ENCODE measurements at regions not wholly inside any gene's neighbourhood (a gene's known extent, or its start where the extent isn't known, plus 50 kb on each side); places are given as distances from the start of the nearest gene placed in this dataset.

GRCh38 chr12:25872137-25872536 is 86.3 kb upstream of the RASSF8 start:
- no peak for TF ChIP-seq CTCF (IDR thresholded peaks at IDR 0.05)
- H3K4me1 ChIP-seq: no peaks in the 10 kb centered on the region
- no peaks in the 10 kb centered on the region for H3K27me3 ChIP-seq
- H3K27ac ChIP-seq: no peak overlapping the region
- H3K4me3 ChIP-seq: no peak overlapping the region
- H3K36me3 ChIP-seq: no peaks in the 10 kb centered on the region
- no peak for DNase-seq
- intact Hi-C loops (cut with DNase I; ENCODE audit: low total_unique reads): no loop called here
- H3K9me3 ChIP-seq: peaks cover 0 to 5% (median 0%) of the 10 kb centered on the region in 3 donors

- Histone ChIP-seq H3K4me1 (no peaks in the 10 kb centered on the region), H3K36me3 (no peaks in the 10 kb centered on the region), H3K4me3 (no peak overlapping the region), H3K27me3 (no peaks in the 10 kb centered on the region), H3K9me3 (no peaks in the 10 kb centered on the region), H3K27ac (no peak overlapping the region)
- no peak for DNase-seq
- TF ChIP-seq CTCF (IDR thresholded peaks at IDR 0.05): no peak
- intact Hi-C loops (cut with DNase I; ENCODE audit: low total_unique reads): no loop called here
Observed at GRCh38 chr12:25875661-25876060, 82.8 kb upstream of the RASSF8 start.

DNA sequence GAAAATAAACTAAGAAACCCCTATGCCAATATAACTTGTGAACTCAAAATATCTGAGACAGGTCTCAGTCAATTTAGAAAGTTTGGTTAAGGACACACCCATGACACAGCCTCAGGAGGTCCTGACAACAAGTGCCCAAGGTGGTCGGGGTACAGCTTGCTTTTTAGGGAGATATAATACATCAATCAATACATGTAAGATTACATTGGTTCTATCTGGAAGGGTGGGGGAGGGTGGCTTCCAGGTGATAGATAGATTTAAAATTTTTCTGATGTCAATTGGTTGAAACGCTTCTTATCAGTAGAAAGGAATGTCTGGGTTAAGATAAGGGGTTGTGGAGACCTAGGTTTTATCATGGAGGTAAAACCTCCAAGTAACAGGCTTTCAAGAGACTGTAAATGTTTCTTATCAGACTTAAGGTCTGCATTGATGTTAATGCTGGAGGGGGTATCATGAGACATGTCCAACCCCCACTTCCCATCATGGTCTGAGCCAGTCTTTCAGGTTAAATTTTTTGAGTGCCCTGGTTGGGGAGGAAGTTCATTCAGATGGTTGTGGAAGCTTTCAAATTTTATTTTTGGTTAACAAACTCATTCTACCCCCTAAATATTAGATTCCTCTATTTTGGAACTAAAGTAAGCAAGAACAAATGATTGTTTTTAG is 82.0 kb upstream of the RASSF8 start:
- H3K9me3 ChIP-seq: no peaks in the 10 kb centered on the region
- H3K4me3 ChIP-seq: no peak overlapping the region
- H3K27me3 ChIP-seq: no peaks in the 10 kb centered on the region
- intact Hi-C loops (cut with DNase I; ENCODE audit: low total_unique reads): no loop called here
- no peaks in the 10 kb centered on the region for H3K36me3 ChIP-seq
- DNase-seq: no peak
- no peak for TF ChIP-seq CTCF (IDR thresholded peaks at IDR 0.05)
- H3K27ac ChIP-seq: no peak overlapping the region
- no peaks in the 10 kb centered on the region for H3K4me1 ChIP-seq

- no peak for DNase-seq
- Histone ChIP-seq H3K27me3 (no peaks in the 10 kb centered on the region), H3K9me3 (no peaks in the 10 kb centered on the region), H3K4me1 (no peaks in the 10 kb centered on the region), H3K36me3 (no peaks in the 10 kb centered on the region), H3K27ac (no peak overlapping the region), H3K4me3 (no peak overlapping the region)
- no peak for TF ChIP-seq CTCF (IDR thresholded peaks at IDR 0.05)
- intact Hi-C loops (cut with DNase I; ENCODE audit: low total_unique reads): no loop called here
Observed at GRCh38 chr12:25877446-25877845, 81.0 kb upstream of the RASSF8 start.

GRCh38 chr12:25882266-25882665 is 76.2 kb upstream of the RASSF8 start:
- intact Hi-C loops (cut with DNase I; ENCODE audit: low total_unique reads): no loop called here
- H3K4me3 ChIP-seq: no peak overlapping the region
- TF ChIP-seq CTCF (IDR thresholded peaks at IDR 0.05): no peak
- no peak overlapping the region for H3K27ac ChIP-seq
- H3K27me3 ChIP-seq: no peaks in the 10 kb centered on the region
- H3K4me1 ChIP-seq: no peaks in the 10 kb centered on the region
- DNase-seq: no peak
- H3K36me3 ChIP-seq: no peaks in the 10 kb centered on the region
- H3K9me3 ChIP-seq: no peaks in the 10 kb centered on the region

All from tibial artery (tissue), 4 donors.